Keratinocyte (primary cell): ENCODE measurements at regions not wholly inside any gene's neighbourhood (a gene's known extent, or its start where the extent isn't known, plus 50 kb on each side); places are given as distances from the start of the nearest gene placed in this dataset.

Experiments used
- DNase-seq: peaks from one replicate; pipeline ENCODE4 v3.0.0-alpha.2; 2011; ENCODE audit warnings: low read depth, missing footprints, low spot score
- FAIRE-seq: peaks from 2 replicates; lab custom pipeline; 2011; peaks lifted over from hg19 to GRCh38; lab: Jason Lieb, UNC
- H2AFZ ChIP-seq: 2 replicates; pipeline ENCODE4 v1.6.0; 2012; ENCODE audit warnings: low read length, control low read depth, inconsistent platforms; ENCODE audit not compliant: control insufficient read depth
- H3K27ac ChIP-seq: 2 replicates; pipeline ENCODE4 v1.5.1; 2011; ENCODE audit warnings: low read length; ENCODE audit not compliant: control insufficient read depth, insufficient read depth
- H3K27me3 ChIP-seq: 3 replicates; pipeline ENCODE4 v1.6.0; 2011; ENCODE audit warnings: low read length; ENCODE audit not compliant: control insufficient read depth, insufficient read depth; ENCODE audit errors: extremely low read depth
- H3K36me3 ChIP-seq, 2 experiments: 2 replicates in 1 of 2; 3 replicates in 1 of 2; pipeline ENCODE4 v1.5.1; 2011; ENCODE audit warnings: low read length in 2 of 2, mild to moderate bottlenecking in 1 of 2; ENCODE audit not compliant: control insufficient read depth in 2 of 2, insufficient read depth in 2 of 2; ENCODE audit errors: extremely low read depth in 1 of 2
- H3K4me1 ChIP-seq: 3 replicates; pipeline ENCODE4 v1.5.1; 2011; ENCODE audit warnings: low read length; ENCODE audit not compliant: control insufficient read depth, insufficient read depth; ENCODE audit errors: extremely low read depth
- H3K4me2 ChIP-seq: 3 replicates; pipeline ENCODE4 v1.6.0; 2011; ENCODE audit warnings: low read depth, low read length; ENCODE audit not compliant: control insufficient read depth, insufficient read depth; ENCODE audit errors: extremely low read depth
- H3K4me3 ChIP-seq, 3 experiments: fragments of 200-600 bp in 1 of 3; sonication (generic) in 1 of 3; 2 replicates in 2 of 3; 3 replicates in 1 of 3; pipeline ENCODE4 v1.5.1; 2011 to 2016; ENCODE audit warnings: low read length in 3 of 3, mild to moderate bottlenecking in 3 of 3, control low read depth in 2 of 3, inconsistent platforms in 1 of 3, low read depth in 1 of 3, mixed read lengths in 1 of 3, mixed run types in 1 of 3, moderate library complexity in 1 of 3; ENCODE audit not compliant: control insufficient read depth in 2 of 3, insufficient read depth in 2 of 3; ENCODE audit errors: extremely low read depth in 1 of 3
- H3K79me2 ChIP-seq: 2 replicates; pipeline ENCODE4 v1.6.0; 2012; ENCODE audit warnings: low read length; ENCODE audit not compliant: control insufficient read depth, insufficient read depth
- H3K9ac ChIP-seq: 3 replicates; pipeline ENCODE4 v1.6.0; 2011; ENCODE audit warnings: low read length; ENCODE audit not compliant: control insufficient read depth, insufficient read depth; ENCODE audit errors: extremely low read depth
- H3K9me1 ChIP-seq: 3 replicates; pipeline ENCODE4 v1.6.0; 2011; ENCODE audit warnings: low read length; ENCODE audit not compliant: control insufficient read depth, insufficient read depth; ENCODE audit errors: extremely low read depth
- H3K9me3 ChIP-seq: 2 replicates; pipeline ENCODE4 v1.5.1; 2012; ENCODE audit warnings: low read depth, low read length; ENCODE audit not compliant: control insufficient read depth
- H4K20me1 ChIP-seq: 3 replicates; pipeline ENCODE4 v1.6.0; 2011; ENCODE audit warnings: low read length; ENCODE audit not compliant: control insufficient read depth, insufficient read depth; ENCODE audit errors: extremely low read depth
- CTCF ChIP-seq, 3 experiments: IDR thresholded peaks in 1 of 3; conservative IDR thresholded peaks in 1 of 3; optimal IDR thresholded peaks in 1 of 3; 2 replicates in 2 of 3; 3 replicates in 1 of 3; pipeline versions ENCODE3 to v1.5.1; 2011; ENCODE audit warnings: low read length in 3 of 3, mild to moderate bottlenecking in 3 of 3, moderate library complexity in 2 of 3, control low read depth in 1 of 3, inconsistent platforms in 1 of 3; ENCODE audit not compliant: insufficient read depth in 2 of 3; ENCODE audit errors: extremely low read depth in 1 of 3
- EZH2 ChIP-seq: IDR thresholded peaks from one replicate; pipeline ENCODE4 v1.6.1; 2012; ENCODE audit warnings: inconsistent platforms, mild to moderate bottlenecking, low read length, moderate library complexity
- dilution Hi-C: fragments of 300-500 bp; cut with MboI; formaldehyde crosslinking; loops from one replicate; pipeline ENCODE4 v1.7.0; 2020; ENCODE audit warnings: low sequenced_read_pairs; ENCODE audit not compliant: extremely low pct_ligation_motif_present

DNA sequence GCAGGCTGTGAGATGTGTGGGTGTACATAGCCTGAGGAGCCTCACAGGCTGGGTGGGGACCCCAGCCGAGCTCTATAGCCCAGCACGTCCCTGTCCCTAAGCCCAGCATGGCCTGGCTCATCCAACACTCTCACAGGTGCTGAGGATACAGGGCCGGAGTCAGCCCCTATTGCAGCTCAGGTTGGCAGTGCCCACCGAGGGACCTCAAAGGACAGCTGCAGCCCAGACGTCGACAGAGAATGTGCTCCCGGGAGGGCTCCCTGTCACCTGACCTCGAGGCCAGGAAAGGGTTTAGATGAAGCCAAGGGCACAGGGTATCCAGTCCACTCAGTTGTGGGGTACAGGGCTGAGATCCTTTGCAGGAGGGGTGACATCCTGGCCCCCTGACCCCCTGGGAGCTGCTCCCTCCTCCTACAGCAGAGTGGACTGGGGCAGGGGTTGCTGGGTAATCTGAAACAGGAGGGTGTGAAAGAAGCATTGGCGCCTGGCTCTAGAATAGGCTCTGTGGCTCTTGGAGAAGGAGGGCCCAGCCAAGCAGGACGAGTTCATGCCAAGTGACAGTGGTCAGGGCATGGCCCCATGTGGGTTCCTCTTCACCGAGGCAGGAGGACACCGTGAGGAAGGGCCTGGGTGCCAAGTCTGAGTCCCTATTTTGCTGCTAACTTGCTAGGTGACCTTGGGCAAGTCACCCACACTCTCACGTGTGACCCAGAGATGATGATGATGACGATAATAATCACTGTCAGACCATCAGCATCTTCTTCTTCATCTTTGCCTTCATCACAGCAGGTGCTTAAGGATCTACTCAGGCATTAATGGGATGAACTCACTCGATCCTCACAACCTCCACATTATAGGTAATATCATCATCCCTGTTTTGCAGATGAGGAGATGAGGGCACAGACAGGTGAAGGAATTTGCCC is 68.0 kb downstream of the RMI2 start:
- Histone ChIP-seq H3K4me2 (no peak overlapping the region), H2AFZ (no peak overlapping the region), H3K4me3 (no peak overlapping the region), H3K9me1 (no peaks in the 10 kb centered on the region), H3K79me2 (no peaks in the 10 kb centered on the region), H3K9ac (no peak overlapping the region), H3K4me1 (no peaks in the 10 kb centered on the region), H3K36me3 (no peaks in the 10 kb centered on the region), H3K27me3 (peaks cover 14% of the 10 kb centered on the region), H3K27ac (no peak overlapping the region), H3K9me3 (no peaks in the 10 kb centered on the region), H4K20me1 (no peaks in the 10 kb centered on the region)
- FAIRE-seq (no peak), DNase-seq (no peak)
- no peak for TF ChIP-seq CTCF (optimal IDR thresholded peaks at IDR 0.05 in 1 of 3, IDR thresholded peaks at IDR 0.05 in 1 of 3, conservative IDR thresholded peaks at IDR 0.05 in 1 of 3; ENCODE audit: extremely low read depth in 1 of 3, insufficient read depth in 2 of 3, low read length in 3 of 3)
- TF ChIP-seq EZH2, result no peak
- dilution Hi-C loops, result no loop called here

- no peaks in the 10 kb centered on the region for H4K20me1 ChIP-seq
- no peak for FAIRE-seq
- H3K4me1 ChIP-seq, result no peaks in the 10 kb centered on the region
- H3K9me1 ChIP-seq, result no peaks in the 10 kb centered on the region
- dilution Hi-C loops, result no loop called here
- H3K9me3 ChIP-seq, result no peaks in the 10 kb centered on the region
- H3K4me3 ChIP-seq, result no peak overlapping the region
- H3K36me3 ChIP-seq, result no peaks in the 10 kb centered on the region
- no peak overlapping the region for H3K9ac ChIP-seq
- TF ChIP-seq CTCF (optimal IDR thresholded peaks at IDR 0.05 in 1 of 3, IDR thresholded peaks at IDR 0.05 in 1 of 3, conservative IDR thresholded peaks at IDR 0.05 in 1 of 3; ENCODE audit: extremely low read depth in 1 of 3, insufficient read depth in 2 of 3, low read length in 3 of 3), result no peak
- TF ChIP-seq EZH2, result no peak
- peaks cover 14% of the 10 kb centered on the region for H3K27me3 ChIP-seq
- H3K27ac ChIP-seq, result no peak overlapping the region
- H3K79me2 ChIP-seq, result no peaks in the 10 kb centered on the region
- no peak overlapping the region for H2AFZ ChIP-seq
- DNase-seq, result no peak
- no peak overlapping the region for H3K4me2 ChIP-seq
These were observed 68.8 kb downstream of the RMI2 start for GRCh38 chr16:11413907-11414595.
